Mucosa of descending colon (tissue), 3 donors: ENCODE measurements at regions not wholly inside any gene's neighbourhood (a gene's known extent, or its start where the extent isn't known, plus 50 kb on each side); places are given as distances from the start of the nearest gene placed in this dataset.

ENCODE experiments used
- ATAC-seq: fragments of 200-7000 bp; cut with Tn5 transposase; one replicate; pipeline ENCODE4 v1.9.1; 2020; ENCODE audit warnings: mild to moderate bottlenecking, moderate library complexity
- DNase-seq, 3 donors: peaks; one replicate each; pipeline ENCODE4 v3.0.0-alpha.2; 2020
- H3K36me3 ChIP-seq: fragments of 200-600 bp; one replicate; pipeline ENCODE4 v1.8.0; 2021; ENCODE audit warnings: low read depth, mild to moderate bottlenecking
- H3K4me1 ChIP-seq: fragments of 200-600 bp; one replicate; pipeline ENCODE4 v1.8.0; 2021; ENCODE audit warnings: low read depth, mild to moderate bottlenecking
- H3K4me3 ChIP-seq: fragments of 200-600 bp; one replicate; pipeline ENCODE4 v1.8.0; 2021; ENCODE audit warnings: mild to moderate bottlenecking
- H3K9me3 ChIP-seq: fragments of 200-600 bp; one replicate; pipeline ENCODE4 v1.8.0; 2021; ENCODE audit warnings: mild to moderate bottlenecking
- intact Hi-C, 2 donors: fragments of 100-400 bp; cut with DNase I in 1 of 2; cut with micrococcal nuclease in 1 of 2; formaldehyde crosslinking; loops; one replicate each; pipeline versions ENCODE4 v1.11.0 to v1.11.1; 2022; cut with DNase I, micrococcal nuclease
- TF ChIP-seq, protein P1 (sequence below): fragments of 200-600 bp; IDR thresholded peaks from one replicate; pipeline ENCODE4 v1.8.0; 2022; ENCODE audit warnings: antibody characterized with exemption, mild to moderate bottlenecking
- donor health status: DM: no; HTN: no; CAD: no; lungs with moderate emphysema.
- donor health status: DM: no; HTN: no; CAD: no.
- donor health status: DM: no; HTN: yes; CAD: no.

DNA sequence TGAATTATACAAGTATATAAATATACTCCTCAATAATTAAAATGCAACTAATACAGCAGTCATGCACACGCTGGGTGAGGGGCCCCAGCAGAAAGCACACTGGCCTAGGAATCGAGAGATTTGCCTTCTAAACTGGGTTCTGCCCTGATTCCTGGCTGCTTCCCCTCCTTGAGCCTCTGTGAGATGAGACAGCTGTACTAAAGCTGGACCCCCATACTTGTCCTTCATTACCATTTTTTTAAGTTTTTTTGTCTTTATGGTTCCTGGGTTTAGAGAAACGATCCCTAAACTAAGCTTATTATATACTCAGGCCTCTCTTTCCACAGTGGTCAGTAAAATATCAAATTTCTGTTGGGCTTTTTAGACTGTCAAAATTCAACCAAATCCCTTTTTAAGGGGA, 195.1 kb upstream of the DYNLRB2 start:
- no peaks in the 10 kb centered on the region for H3K36me3 ChIP-seq
- no peaks in the 10 kb centered on the region for H3K9me3 ChIP-seq
- H3K4me3 ChIP-seq = no peak overlapping the region
- TF ChIP-seq, protein P1, sequence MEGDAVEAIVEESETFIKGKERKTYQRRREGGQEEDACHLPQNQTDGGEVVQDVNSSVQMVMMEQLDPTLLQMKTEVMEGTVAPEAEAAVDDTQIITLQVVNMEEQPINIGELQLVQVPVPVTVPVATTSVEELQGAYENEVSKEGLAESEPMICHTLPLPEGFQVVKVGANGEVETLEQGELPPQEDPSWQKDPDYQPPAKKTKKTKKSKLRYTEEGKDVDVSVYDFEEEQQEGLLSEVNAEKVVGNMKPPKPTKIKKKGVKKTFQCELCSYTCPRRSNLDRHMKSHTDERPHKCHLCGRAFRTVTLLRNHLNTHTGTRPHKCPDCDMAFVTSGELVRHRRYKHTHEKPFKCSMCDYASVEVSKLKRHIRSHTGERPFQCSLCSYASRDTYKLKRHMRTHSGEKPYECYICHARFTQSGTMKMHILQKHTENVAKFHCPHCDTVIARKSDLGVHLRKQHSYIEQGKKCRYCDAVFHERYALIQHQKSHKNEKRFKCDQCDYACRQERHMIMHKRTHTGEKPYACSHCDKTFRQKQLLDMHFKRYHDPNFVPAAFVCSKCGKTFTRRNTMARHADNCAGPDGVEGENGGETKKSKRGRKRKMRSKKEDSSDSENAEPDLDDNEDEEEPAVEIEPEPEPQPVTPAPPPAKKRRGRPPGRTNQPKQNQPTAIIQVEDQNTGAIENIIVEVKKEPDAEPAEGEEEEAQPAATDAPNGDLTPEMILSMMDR = no peak
- ATAC-seq (no peak), DNase-seq (no peak)
- intact Hi-C loops = no loop called here
- no peaks in the 10 kb centered on the region for H3K4me1 ChIP-seq

DNA sequence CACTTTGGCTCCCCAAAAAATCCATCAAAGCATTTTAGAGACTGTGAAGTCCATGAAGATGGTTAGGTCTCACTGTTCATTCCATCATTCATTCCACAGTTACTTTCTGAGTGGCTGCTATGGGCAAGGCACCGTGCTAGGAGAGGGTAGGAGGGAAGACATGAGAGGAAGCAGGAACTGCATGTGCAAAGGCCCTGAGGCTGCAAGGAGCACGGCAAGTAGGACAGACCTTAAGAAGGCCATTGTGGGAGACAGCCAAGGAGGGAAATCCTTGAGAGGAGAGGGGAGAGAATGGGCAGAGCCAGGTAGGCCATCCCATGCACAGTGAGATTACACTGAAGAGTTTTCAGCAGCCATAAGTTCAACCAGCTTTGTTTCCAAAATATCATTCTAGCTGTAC, 196.2 kb upstream of the DYNLRB2 start:
- no peaks in the 10 kb centered on the region for H3K36me3 ChIP-seq
- TF ChIP-seq, protein P1 = no peak
- no peak overlapping the region for H3K4me3 ChIP-seq
- no peaks in the 10 kb centered on the region for H3K9me3 ChIP-seq
- no peaks in the 10 kb centered on the region for H3K4me1 ChIP-seq
- intact Hi-C loops = no loop called here
- DNase-seq (no peak), ATAC-seq (no peak)

DNA sequence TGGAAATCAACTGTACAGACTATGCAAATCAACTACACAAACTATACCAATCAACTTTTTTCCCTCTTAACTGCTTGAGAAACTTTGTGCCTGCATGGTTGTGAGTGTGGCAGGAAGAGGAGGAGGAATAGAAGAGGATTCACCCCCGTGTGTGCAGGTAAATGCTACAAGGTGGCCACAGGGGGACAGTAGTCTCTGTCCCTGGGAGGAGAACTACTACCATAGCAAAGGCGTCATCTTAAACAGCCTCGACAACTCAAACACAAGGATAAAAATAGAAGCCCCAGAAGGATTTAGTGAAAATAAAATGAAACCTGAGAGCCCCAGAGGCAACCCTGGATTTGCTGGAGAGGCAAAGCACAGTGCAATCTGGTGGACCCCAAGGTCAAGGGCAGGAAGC, 199.5 kb upstream of the DYNLRB2 start:
- Histone ChIP-seq H3K4me3 (no peak overlapping the region), H3K4me1 (no peaks in the 10 kb centered on the region), H3K9me3 (no peaks in the 10 kb centered on the region), H3K36me3 (no peaks in the 10 kb centered on the region)
- DNase-seq (no peak), ATAC-seq (no peak)
- intact Hi-C loops = no loop called here
- TF ChIP-seq, protein P1 = no peak

DNA sequence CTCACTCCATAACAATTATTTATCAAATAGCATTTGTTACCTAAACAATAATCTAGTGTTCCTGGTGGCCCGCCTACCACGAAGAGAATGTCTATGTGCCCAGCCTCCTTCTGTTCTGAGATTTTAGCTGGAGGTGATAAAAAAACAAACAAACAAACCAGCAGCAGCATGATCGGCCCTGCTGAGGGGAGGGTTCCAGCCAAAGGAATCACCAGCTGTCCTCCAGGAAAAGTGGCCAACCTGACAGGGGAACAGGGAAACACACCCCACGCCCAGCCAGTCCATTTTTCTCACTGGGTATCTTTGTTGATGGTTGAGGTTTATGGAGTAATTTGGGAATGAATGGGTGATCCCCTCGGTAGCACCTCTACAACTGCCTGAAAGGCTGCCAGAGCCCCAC, 203.0 kb upstream of the DYNLRB2 start:
- H3K4me1 ChIP-seq = no peaks in the 10 kb centered on the region
- H3K9me3 ChIP-seq = no peaks in the 10 kb centered on the region
- H3K4me3 ChIP-seq = no peak overlapping the region
- intact Hi-C loops = no loop called here
- H3K36me3 ChIP-seq = no peaks in the 10 kb centered on the region
- DNase-seq (no peak), ATAC-seq (no peak)
- TF ChIP-seq, protein P1 = no peak

DNA sequence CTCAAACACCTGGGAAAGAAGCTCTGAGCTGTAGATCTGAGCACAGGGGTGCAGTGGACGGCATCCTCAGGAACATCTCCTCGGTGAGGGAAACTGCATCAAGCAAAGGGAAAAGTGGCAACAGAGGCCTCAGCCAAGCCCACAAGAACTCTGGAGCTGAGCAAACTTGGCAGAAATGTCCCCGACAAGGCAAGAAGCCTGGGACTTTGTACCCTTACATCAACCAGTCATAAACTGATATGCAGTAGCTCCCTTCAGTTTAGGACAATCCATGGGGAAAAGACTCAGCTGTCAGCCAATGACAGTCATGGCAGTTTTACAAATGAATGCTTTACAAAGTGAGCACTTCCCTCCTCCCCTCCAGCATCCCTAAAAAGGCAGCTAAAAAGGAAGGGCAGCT, 210.0 kb upstream of the DYNLRB2 start:
- peak; percentile 73 for ATAC-seq

DNA sequence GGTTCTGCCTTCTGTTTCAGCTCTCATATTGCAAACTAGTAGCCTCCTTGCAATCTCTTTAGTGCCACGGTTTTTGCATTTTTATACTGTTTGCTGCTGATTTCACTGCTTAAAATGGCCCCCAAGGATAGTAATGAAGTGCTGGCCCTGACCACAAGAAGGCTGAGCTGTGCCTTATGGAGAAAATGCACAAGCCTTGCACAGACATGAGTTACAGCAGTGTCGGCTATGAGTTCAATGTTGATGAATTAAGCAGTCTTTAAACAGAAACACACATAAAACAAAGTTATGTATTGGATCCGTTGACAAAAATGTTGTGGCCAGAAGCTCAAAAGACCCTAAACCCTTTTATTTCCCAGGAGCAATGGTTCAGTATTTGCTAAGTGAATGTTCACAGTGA, 210.6 kb upstream of the DYNLRB2 start:
- DNase-seq (no peak), ATAC-seq (no peak)
- Histone ChIP-seq H3K4me3 (no peak overlapping the region), H3K9me3 (no peaks in the 10 kb centered on the region), H3K36me3 (no peaks in the 10 kb centered on the region), H3K4me1 (no peaks in the 10 kb centered on the region)
- TF ChIP-seq, protein P1 = no peak
- intact Hi-C loops = no loop called here

More for the DNA sequence above, 210.0 kb upstream of the DYNLRB2 start:
- peak in 1 of 3 donors; percentile 37 for DNase-seq
- intact Hi-C loops = no loop called here
- no peak overlapping the region for H3K4me3 ChIP-seq
- TF ChIP-seq, protein P1 = no peak
- no peaks in the 10 kb centered on the region for H3K4me1 ChIP-seq
- no peaks in the 10 kb centered on the region for H3K36me3 ChIP-seq
- H3K9me3 ChIP-seq = no peaks in the 10 kb centered on the region
